IPS-18a (cell line): ENCODE measurements at regions not wholly inside any gene's neighbourhood (a gene's known extent, or its start where the extent isn't known, plus 50 kb on each side); places are given as distances from the start of the nearest gene placed in this dataset.

Experiments
- H3K27ac ChIP-seq: one replicate; pipeline ENCODE4 v1.5.1; 2013; ENCODE audit warnings: low read length
- H3K27me3 ChIP-seq: one replicate; pipeline ENCODE4 v1.6.1; 2013; ENCODE audit warnings: mild to moderate bottlenecking, low read length; ENCODE audit not compliant: control insufficient read depth, insufficient read depth
- H3K36me3 ChIP-seq: one replicate; pipeline ENCODE4 v1.6.1; 2013; ENCODE audit warnings: low read depth, low read length; ENCODE audit not compliant: control insufficient read depth
- H3K4me1 ChIP-seq: one replicate; pipeline ENCODE4 v1.6.1; 2013; ENCODE audit warnings: low read depth, low read length; ENCODE audit not compliant: control insufficient read depth
- H3K4me3 ChIP-seq: one replicate; pipeline ENCODE4 v1.5.1; 2013; ENCODE audit warnings: low read length
- H3K9ac ChIP-seq: one replicate; pipeline ENCODE4 v1.6.1; 2013; ENCODE audit warnings: mild to moderate bottlenecking, low read length, moderate library complexity
- H3K9me3 ChIP-seq: one replicate; pipeline ENCODE4 v1.6.1; 2013; ENCODE audit warnings: low read depth, low read length; ENCODE audit not compliant: control insufficient read depth

GRCh38 chr5:89942171-89942570 is 467.4 kb downstream of the CETN3 start:
- Histone ChIP-seq H3K36me3 (no peaks in the 10 kb centered on the region), H3K27ac (no peak overlapping the region), H3K4me1 (peaks cover 10% of the 10 kb centered on the region), H3K9ac (no peak overlapping the region), H3K27me3 (no peaks in the 10 kb centered on the region), H3K9me3 (no peaks in the 10 kb centered on the region), H3K4me3 (no peak overlapping the region)

- Histone ChIP-seq H3K27ac (no peak overlapping the region), H3K27me3 (no peaks in the 10 kb centered on the region), H3K4me3 (no peak overlapping the region), H3K36me3 (no peaks in the 10 kb centered on the region), H3K4me1 (peaks cover 3% of the 10 kb centered on the region), H3K9me3 (no peaks in the 10 kb centered on the region), H3K9ac (no peak overlapping the region)
Measured at GRCh38 chr5:89936576-89936975, 473.0 kb downstream of the CETN3 start.

- Histone ChIP-seq H3K9me3 (no peaks in the 10 kb centered on the region), H3K9ac (no peak overlapping the region), H3K27ac (no peak overlapping the region), H3K4me3 (no peak overlapping the region), H3K4me1 (peaks cover 7% of the 10 kb centered on the region), H3K27me3 (no peaks in the 10 kb centered on the region), H3K36me3 (no peaks in the 10 kb centered on the region)
Measured at GRCh38 chr5:89934069-89934468, 475.5 kb downstream of the CETN3 start.

GRCh38 chr5:89932771-89933181 is 476.8 kb downstream of the CETN3 start:
- H3K27ac ChIP-seq, result no peak overlapping the region
- H3K4me1 ChIP-seq, result peaks cover 7% of the 10 kb centered on the region
- no peak overlapping the region for H3K4me3 ChIP-seq
- H3K9ac ChIP-seq, result no peak overlapping the region
- H3K9me3 ChIP-seq, result no peaks in the 10 kb centered on the region
- no peaks in the 10 kb centered on the region for H3K27me3 ChIP-seq
- no peaks in the 10 kb centered on the region for H3K36me3 ChIP-seq

- peaks cover 7% of the 10 kb centered on the region for H3K4me1 ChIP-seq
- no peak overlapping the region for H3K4me3 ChIP-seq
- H3K9me3 ChIP-seq, result no peaks in the 10 kb centered on the region
- H3K9ac ChIP-seq, result no peak overlapping the region
- no peaks in the 10 kb centered on the region for H3K27me3 ChIP-seq
- H3K27ac ChIP-seq, result no peak overlapping the region
- H3K36me3 ChIP-seq, result no peaks in the 10 kb centered on the region
Measured at GRCh38 chr5:89930591-89931392, 478.8 kb downstream of the CETN3 start.

GRCh38 chr5:89929834-89930233 is 479.7 kb downstream of the CETN3 start:
- Histone ChIP-seq H3K27ac (no peak overlapping the region), H3K4me3 (no peak overlapping the region)

GRCh38 chr5:89929173-89929572 is 480.4 kb downstream of the CETN3 start:
- Histone ChIP-seq H3K9me3 (no peaks in the 10 kb centered on the region), H3K9ac (no peak overlapping the region), H3K4me3 (no peak overlapping the region), H3K36me3 (no peaks in the 10 kb centered on the region), H3K27ac (no peak overlapping the region), H3K27me3 (no peaks in the 10 kb centered on the region), H3K4me1 (peaks cover 4% of the 10 kb centered on the region)

More at GRCh38 chr5:89929834-89930233, 479.7 kb downstream of the CETN3 start:
- Histone ChIP-seq H3K27me3 (no peaks in the 10 kb centered on the region), H3K36me3 (no peaks in the 10 kb centered on the region), H3K9me3 (no peaks in the 10 kb centered on the region), H3K9ac (no peak overlapping the region), H3K4me1 (peaks cover 7% of the 10 kb centered on the region)

GRCh38 chr5:89922161-89922560 is 487.4 kb downstream of the CETN3 start:
- H3K36me3 ChIP-seq, result no peaks in the 10 kb centered on the region
- H3K4me3 ChIP-seq, result no peak overlapping the region
- H3K9me3 ChIP-seq, result no peaks in the 10 kb centered on the region
- no peak overlapping the region for H3K9ac ChIP-seq
- H3K27ac ChIP-seq, result no peak overlapping the region
- H3K4me1 ChIP-seq, result no peaks in the 10 kb centered on the region
- H3K27me3 ChIP-seq, result no peaks in the 10 kb centered on the region

- Histone ChIP-seq H3K27ac (no peak overlapping the region), H3K36me3 (no peaks in the 10 kb centered on the region), H3K27me3 (no peaks in the 10 kb centered on the region), H3K9ac (no peak overlapping the region), H3K9me3 (no peaks in the 10 kb centered on the region), H3K4me3 (no peak overlapping the region), H3K4me1 (no peaks in the 10 kb centered on the region)
Measured at GRCh38 chr5:89917112-89917511, 492.4 kb downstream of the CETN3 start.

- Histone ChIP-seq H3K9me3 (no peaks in the 10 kb centered on the region), H3K36me3 (no peaks in the 10 kb centered on the region), H3K9ac (no peak overlapping the region), H3K4me1 (no peaks in the 10 kb centered on the region), H3K27ac (no peak overlapping the region), H3K4me3 (no peak overlapping the region), H3K27me3 (no peaks in the 10 kb centered on the region)
Measured at GRCh38 chr5:89916131-89916530, 493.4 kb downstream of the CETN3 start.

- Histone ChIP-seq H3K27ac (no peak overlapping the region), H3K36me3 (no peaks in the 10 kb centered on the region), H3K4me1 (no peaks in the 10 kb centered on the region), H3K9me3 (no peaks in the 10 kb centered on the region), H3K27me3 (no peaks in the 10 kb centered on the region), H3K4me3 (no peak overlapping the region), H3K9ac (no peak overlapping the region)
Measured at GRCh38 chr5:89908876-89909275, 500.7 kb downstream of the CETN3 start.

- Histone ChIP-seq H3K9me3 (no peaks in the 10 kb centered on the region), H3K9ac (no peak overlapping the region), H3K27ac (no peak overlapping the region), H3K36me3 (no peaks in the 10 kb centered on the region), H3K27me3 (no peaks in the 10 kb centered on the region), H3K4me1 (no peaks in the 10 kb centered on the region), H3K4me3 (no peak overlapping the region)
Measured at GRCh38 chr5:89904442-89904841, 505.1 kb downstream of the CETN3 start.
